HEK293T (cell line): ENCODE measurements at regions not wholly inside any gene's neighbourhood (a gene's known extent, or its start where the extent isn't known, plus 50 kb on each side); places are given as distances from the start of the nearest gene placed in this dataset.

Experiments used
- CTCF ChIA-PET: fragments of 350-600 bp; formaldehyde crosslinking; extraction: SDS; loops from one replicate; lab custom pipeline; 2021; ENCODE audit warnings: antibody characterized with exemption, inconsistent platforms; lab: Yijun Ruan, JAX
- POLR2A ChIA-PET: fragments of 350-600 bp; formaldehyde crosslinking; extraction: SDS; loops from one replicate; lab custom pipeline; 2020; ENCODE audit warnings: antibody characterized with exemption, inconsistent platforms; lab: Yijun Ruan, JAX
- DNase-seq: peaks from one replicate; pipeline ENCODE4 v3.0.0; 2012; ENCODE audit warnings: mixed read lengths; ENCODE audit errors: extremely low spot score
- ARNT ChIP-seq: fragments of 450-650 bp; IDR thresholded peaks from 2 replicates; pipeline ENCODE4 v1.6.1; 2017; ENCODE audit warnings: mild to moderate bottlenecking
- BHLHE40 ChIP-seq: fragments of 450-650 bp; IDR thresholded peaks from 2 replicates; pipeline ENCODE4 v1.6.1; 2016; ENCODE audit warnings: mild to moderate bottlenecking, moderate library complexity, borderline replicate concordance
- CTBP1 ChIP-seq: fragments of 450-650 bp; IDR thresholded peaks from 2 replicates; pipeline ENCODE4 v1.6.1; 2016; ENCODE audit warnings: borderline replicate concordance
- ELF4 ChIP-seq: fragments of 450-650 bp; IDR thresholded peaks from 2 replicates; pipeline ENCODE4 v1.6.1; 2017; ENCODE audit warnings: antibody characterized with exemption
- FOXA1 ChIP-seq: fragments of 450-650 bp; IDR thresholded peaks from 2 replicates; pipeline ENCODE4 v1.6.1; 2016; ENCODE audit warnings: mild to moderate bottlenecking
- FOXK2 ChIP-seq: fragments of 450-650 bp; IDR thresholded peaks from 2 replicates; pipeline ENCODE4 v1.6.1; 2016; ENCODE audit warnings: mild to moderate bottlenecking
- FOXM1 ChIP-seq: fragments of 450-650 bp; IDR thresholded peaks from 2 replicates; pipeline ENCODE4 v1.6.1; 2017; ENCODE audit warnings: mild to moderate bottlenecking, borderline replicate concordance
- HDGF ChIP-seq: fragments of 450-650 bp; IDR thresholded peaks from 2 replicates; pipeline ENCODE4 v1.6.1; 2017; ENCODE audit warnings: antibody characterized with exemption, borderline replicate concordance
- L3MBTL2 ChIP-seq: fragments of 450-650 bp; conservative IDR thresholded peaks from 2 replicates; pipeline ENCODE4 v1.6.1; 2016; ENCODE audit warnings: mild to moderate bottlenecking
- LEF1 ChIP-seq: fragments of 450-650 bp; IDR thresholded peaks from 2 replicates; pipeline ENCODE4 v1.6.1; 2017; ENCODE audit warnings: mild to moderate bottlenecking, borderline replicate concordance
- NFRKB ChIP-seq: fragments of 450-650 bp; IDR thresholded peaks from 2 replicates; pipeline ENCODE4 v1.6.1; 2016; ENCODE audit warnings: mild to moderate bottlenecking, moderate library complexity
- SP1 ChIP-seq: fragments of 450-650 bp; IDR thresholded peaks from 2 replicates; pipeline ENCODE4 v1.6.1; 2017
- SUZ12 ChIP-seq: fragments of 450-650 bp; IDR thresholded peaks from 2 replicates; pipeline ENCODE4 v1.6.1; 2016; ENCODE audit warnings: mild to moderate bottlenecking
- TARDBP ChIP-seq: fragments of 450-650 bp; IDR thresholded peaks from 2 replicates; pipeline ENCODE4 v1.6.1; 2016
- ZNF384 ChIP-seq: fragments of 450-650 bp; IDR thresholded peaks from 2 replicates; pipeline ENCODE4 v1.6.1; 2016
- TF ChIP-seq, protein P1 (sequence below): fragments of 450-650 bp; IDR thresholded peaks from 2 replicates; pipeline ENCODE4 v1.6.1; 2016

DNA sequence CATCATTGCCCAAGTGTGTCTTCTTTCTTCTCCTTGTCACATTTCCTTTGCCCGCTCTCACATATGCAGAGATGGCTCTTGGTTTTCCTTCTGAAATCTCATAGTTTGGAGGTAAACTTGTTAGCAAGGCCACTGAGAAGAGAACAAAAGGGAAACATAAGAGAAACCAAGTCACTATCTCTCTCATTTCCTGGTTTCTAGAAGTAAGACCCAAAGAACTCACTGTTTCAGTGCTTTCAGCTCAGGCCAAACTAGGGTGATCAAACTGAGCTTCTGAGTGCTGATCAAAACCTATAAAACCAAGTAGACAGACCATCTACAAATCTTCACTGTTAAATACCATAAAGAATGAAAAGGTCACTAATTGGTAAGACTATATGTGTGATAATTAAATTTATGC lies 275.4 kb upstream of the BTG1 start:
- CTCF ChIA-PET: interaction anchor here (0.6 kb wide), 2 partner anchors 11 to 314 kb away, joined by 3 to 5 read pairs; no protein-coding TSS in a partner anchor
- POLR2A ChIA-PET: no interaction called here
- TF ChIP-seq SUZ12: no peak
- no peak for TF ChIP-seq FOXM1
- TF ChIP-seq L3MBTL2: no peak
- TF ChIP-seq NFRKB: no peak
- TF ChIP-seq SP1: no peak
- no peak for TF ChIP-seq ZNF384
- TF ChIP-seq LEF1: no peak
- TF ChIP-seq ARNT: no peak
- no peak for TF ChIP-seq CTBP1
- TF ChIP-seq ELF4: no peak
- TF ChIP-seq FOXK2: no peak
- TF ChIP-seq BHLHE40: no peak
- no peak for TF ChIP-seq TARDBP
- TF ChIP-seq FOXA1: no peak
- no peak for TF ChIP-seq HDGF
- no peak for DNase-seq

DNA sequence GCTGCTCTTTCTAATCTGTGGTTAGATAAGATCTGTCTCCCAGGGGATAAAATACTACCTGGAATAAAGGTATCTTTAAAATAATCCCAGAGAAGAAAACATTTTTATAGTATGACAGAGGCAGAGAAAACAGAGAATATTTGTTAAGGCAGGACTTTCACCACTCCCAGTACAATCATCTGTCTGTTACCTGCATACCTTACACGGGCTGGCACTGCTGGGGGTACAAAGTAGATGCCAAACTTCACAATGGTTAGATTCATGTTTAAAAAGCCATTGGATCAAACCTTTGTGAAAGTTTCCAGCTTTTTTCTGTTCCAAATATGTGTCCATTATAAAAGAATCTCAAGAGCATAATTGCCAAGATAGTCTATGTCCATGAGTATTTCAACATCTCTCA lies 273.6 kb upstream of the BTG1 start:
- ChIA-PET POLR2A (no interaction called here), CTCF (no interaction called here)
- no peak for DNase-seq
- no peak for TF ChIP-seq BHLHE40
- TF ChIP-seq LEF1: no peak
- TF ChIP-seq CTBP1: no peak
- TF ChIP-seq, protein P1, sequence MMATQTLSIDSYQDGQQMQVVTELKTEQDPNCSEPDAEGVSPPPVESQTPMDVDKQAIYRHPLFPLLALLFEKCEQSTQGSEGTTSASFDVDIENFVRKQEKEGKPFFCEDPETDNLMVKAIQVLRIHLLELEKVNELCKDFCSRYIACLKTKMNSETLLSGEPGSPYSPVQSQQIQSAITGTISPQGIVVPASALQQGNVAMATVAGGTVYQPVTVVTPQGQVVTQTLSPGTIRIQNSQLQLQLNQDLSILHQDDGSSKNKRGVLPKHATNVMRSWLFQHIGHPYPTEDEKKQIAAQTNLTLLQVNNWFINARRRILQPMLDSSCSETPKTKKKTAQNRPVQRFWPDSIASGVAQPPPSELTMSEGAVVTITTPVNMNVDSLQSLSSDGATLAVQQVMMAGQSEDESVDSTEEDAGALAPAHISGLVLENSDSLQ: no peak
- TF ChIP-seq SP1: no peak

GRCh38 chr12:92418381-92418780 lies 272.7 kb upstream of the BTG1 start:
- ChIA-PET POLR2A (no interaction called here), CTCF (no interaction called here)
- no peak for DNase-seq
- TF ChIP-seq LEF1 (no peak), ARNT (no peak), SP1 (no peak), ZNF384 (no peak), FOXM1 (no peak), NFRKB (no peak), FOXK2 (no peak), TARDBP (no peak), HDGF (no peak), SUZ12 (no peak), ELF4 (no peak), L3MBTL2 (no peak), BHLHE40 (no peak), CTBP1 (no peak)
- TF ChIP-seq, protein P1: no peak

DNA sequence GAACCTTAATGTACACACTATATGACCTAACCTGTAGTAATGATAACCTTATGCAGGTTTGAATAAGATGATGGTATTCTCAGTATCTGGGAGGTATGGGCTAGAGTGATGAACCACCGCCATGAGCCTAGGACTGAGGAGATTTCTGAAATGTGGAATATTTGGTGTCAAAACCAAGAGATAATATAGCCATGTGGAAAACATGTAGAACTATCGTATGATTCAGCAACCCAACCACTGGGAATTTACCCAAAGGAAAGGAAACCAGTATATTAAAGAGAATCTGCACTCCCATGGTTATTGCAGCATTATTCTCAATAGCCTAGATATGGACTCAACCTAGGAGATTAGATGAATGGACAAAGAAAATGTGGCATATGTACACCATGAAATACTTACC lies 271.7 kb upstream of the BTG1 start:
- TF ChIP-seq ELF4 (no peak), HDGF (no peak), CTBP1 (no peak), SP1 (no peak), NFRKB (no peak), SUZ12 (no peak), ZNF384 (no peak), FOXM1 (no peak), L3MBTL2 (no peak), FOXK2 (no peak), LEF1 (no peak)
- TF ChIP-seq, protein P1: no peak
- CTCF ChIA-PET: interaction anchor here (0.6 kb wide), 1 partner anchor 29 kb away, joined by 3 read pairs; no protein-coding TSS in a partner anchor
- POLR2A ChIA-PET: no interaction called here
- DNase-seq: no peak

DNA sequence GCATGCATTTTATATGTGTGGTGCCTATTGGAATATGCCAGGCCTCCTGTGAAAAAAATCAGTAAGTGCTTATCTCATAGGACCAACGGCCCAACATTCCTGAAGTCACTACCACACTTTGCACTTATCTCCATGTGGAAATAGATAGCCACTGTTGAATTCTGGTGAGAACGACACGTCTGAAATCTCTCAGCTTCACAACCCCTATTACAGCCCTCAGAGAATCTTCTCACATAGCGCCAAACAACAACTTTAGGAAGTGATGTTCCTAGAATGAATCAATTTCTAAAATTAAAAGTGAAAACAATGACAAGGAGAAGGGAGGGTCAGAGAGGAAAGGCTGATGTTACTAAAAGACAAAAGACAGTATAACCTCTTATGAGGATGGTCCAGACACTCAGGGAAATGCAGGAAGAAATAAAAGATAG lies 270.8 kb upstream of the BTG1 start:
- CTCF ChIA-PET: no interaction called here
- TF ChIP-seq SUZ12 (no peak), FOXK2 (no peak), CTBP1 (no peak), L3MBTL2 (no peak), FOXA1 (no peak), ELF4 (no peak), TARDBP (no peak), BHLHE40 (no peak), NFRKB (no peak), HDGF (no peak), ZNF384 (no peak), ARNT (no peak), FOXM1 (no peak)
- TF ChIP-seq, protein P1: no peak
- DNase-seq: no peak
- POLR2A ChIA-PET: no interaction called here
